ENCODE measurements at regions not wholly inside any gene's neighbourhood (a gene's known extent, or its start where the extent isn't known, plus 50 kb on each side); places are given as distances from the start of the nearest gene placed in this dataset.

- Histone ChIP-seq H3K4me1 (peaks cover 0 to 4% (median 0%) of the 10 kb centered on the region in 3 donors), H3K4me3 (no peak overlapping the region), H3K9me3 (no peaks in the 10 kb centered on the region), H3K27ac (peak overlapping the region in 1 of 4 donors; percentile 3), H3K36me3 (no peaks in the 10 kb centered on the region), H3K27me3 (no peaks in the 10 kb centered on the region)
- TF ChIP-seq EP300 (IDR thresholded peaks at IDR 0.05) (no peak), POLR2A (IDR thresholded peaks at IDR 0.05) (no peak), POLR2AphosphoS5 (IDR thresholded peaks at IDR 0.05) (no peak)
- TF ChIP-seq, protein P1, sequence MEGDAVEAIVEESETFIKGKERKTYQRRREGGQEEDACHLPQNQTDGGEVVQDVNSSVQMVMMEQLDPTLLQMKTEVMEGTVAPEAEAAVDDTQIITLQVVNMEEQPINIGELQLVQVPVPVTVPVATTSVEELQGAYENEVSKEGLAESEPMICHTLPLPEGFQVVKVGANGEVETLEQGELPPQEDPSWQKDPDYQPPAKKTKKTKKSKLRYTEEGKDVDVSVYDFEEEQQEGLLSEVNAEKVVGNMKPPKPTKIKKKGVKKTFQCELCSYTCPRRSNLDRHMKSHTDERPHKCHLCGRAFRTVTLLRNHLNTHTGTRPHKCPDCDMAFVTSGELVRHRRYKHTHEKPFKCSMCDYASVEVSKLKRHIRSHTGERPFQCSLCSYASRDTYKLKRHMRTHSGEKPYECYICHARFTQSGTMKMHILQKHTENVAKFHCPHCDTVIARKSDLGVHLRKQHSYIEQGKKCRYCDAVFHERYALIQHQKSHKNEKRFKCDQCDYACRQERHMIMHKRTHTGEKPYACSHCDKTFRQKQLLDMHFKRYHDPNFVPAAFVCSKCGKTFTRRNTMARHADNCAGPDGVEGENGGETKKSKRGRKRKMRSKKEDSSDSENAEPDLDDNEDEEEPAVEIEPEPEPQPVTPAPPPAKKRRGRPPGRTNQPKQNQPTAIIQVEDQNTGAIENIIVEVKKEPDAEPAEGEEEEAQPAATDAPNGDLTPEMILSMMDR (IDR thresholded peaks at IDR 0.05) = no peak
- WGBS, 2 donors (ENCODE audit: low coverage in 1 of 2) = 20 to 71% methylated on average over 1 of the region's 1 CpG
- no peak for ATAC-seq
Observed at GRCh38 chr12:90015228-90015627, 306.6 kb upstream of the ATP2B1 start.

- H3K4me1 ChIP-seq = peaks cover 0 to 4% (median 0%) of the 10 kb centered on the region in 3 donors
- H3K4me3 ChIP-seq = no peak overlapping the region
- no peak for ATAC-seq
- no peaks in the 10 kb centered on the region for H3K9me3 ChIP-seq
- H3K27me3 ChIP-seq = no peaks in the 10 kb centered on the region
- no peak for TF ChIP-seq POLR2AphosphoS5 (IDR thresholded peaks at IDR 0.05)
- no peak for TF ChIP-seq POLR2A (IDR thresholded peaks at IDR 0.05)
- no peak for TF ChIP-seq EP300 (IDR thresholded peaks at IDR 0.05)
- TF ChIP-seq, protein P1 (IDR thresholded peaks at IDR 0.05) = no peak
- H3K27ac ChIP-seq = no peak overlapping the region
- H3K36me3 ChIP-seq = no peaks in the 10 kb centered on the region
Observed at GRCh38 chr12:90013409-90013808, 304.8 kb upstream of the ATP2B1 start.

DNA sequence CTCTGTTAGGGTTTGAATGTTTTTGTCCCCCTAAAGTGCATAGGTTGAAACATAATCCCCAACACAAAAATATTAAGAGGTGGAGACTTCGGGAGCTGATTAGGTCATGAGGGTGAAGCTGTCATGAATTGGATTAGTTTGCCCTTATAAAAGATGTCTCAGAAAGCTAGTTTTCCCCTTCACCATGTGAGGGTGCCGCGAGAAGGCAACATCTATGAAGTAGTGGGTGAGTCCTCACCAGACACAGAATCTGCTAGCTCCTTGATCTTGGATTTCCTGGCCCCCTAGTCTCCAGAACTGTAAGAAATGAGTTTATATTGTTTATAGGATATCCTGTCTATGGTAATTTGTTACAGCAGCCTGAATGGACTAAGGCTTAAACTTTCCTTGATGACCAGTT is 301.5 kb upstream of the ATP2B1 start:
- H3K4me3 ChIP-seq = no peak overlapping the region
- no peaks in the 10 kb centered on the region for H3K36me3 ChIP-seq
- ATAC-seq = no peak
- no peaks in the 10 kb centered on the region for H3K9me3 ChIP-seq
- H3K27me3 ChIP-seq = no peaks in the 10 kb centered on the region
- WGBS, 2 donors (ENCODE audit: low coverage in 1 of 2) = 72 to 96% methylated on average over 3 of the region's 3 CpGs
- no peak overlapping the region for H3K27ac ChIP-seq
- H3K4me1 ChIP-seq = peaks cover 0 to 4% (median 0%) of the 10 kb centered on the region in 3 donors
- TF ChIP-seq POLR2AphosphoS5 (IDR thresholded peaks at IDR 0.05) (no peak), EP300 (IDR thresholded peaks at IDR 0.05) (no peak), POLR2A (IDR thresholded peaks at IDR 0.05) (no peak)
- TF ChIP-seq, protein P1 (IDR thresholded peaks at IDR 0.05) = no peak

- Histone ChIP-seq H3K4me1 (peaks cover 0 to 4% (median 1%) of the 10 kb centered on the region in 3 donors), H3K4me3 (no peak overlapping the region), H3K27ac (no peak overlapping the region), H3K36me3 (no peaks in the 10 kb centered on the region), H3K27me3 (no peaks in the 10 kb centered on the region), H3K9me3 (no peaks in the 10 kb centered on the region)
- ATAC-seq = no peak
- 52 to 74% methylated on average over 2 to 3 of the region's 3 CpGs for WGBS, 2 donors (ENCODE audit: low coverage in 1 of 2)
- TF ChIP-seq POLR2A (IDR thresholded peaks at IDR 0.05) = no peak
- no peak for TF ChIP-seq POLR2AphosphoS5 (IDR thresholded peaks at IDR 0.05)
- TF ChIP-seq, protein P1 (IDR thresholded peaks at IDR 0.05) = no peak
- no peak for TF ChIP-seq EP300 (IDR thresholded peaks at IDR 0.05)
Observed at GRCh38 chr12:90008277-90008676, 299.6 kb upstream of the ATP2B1 start.

DNA sequence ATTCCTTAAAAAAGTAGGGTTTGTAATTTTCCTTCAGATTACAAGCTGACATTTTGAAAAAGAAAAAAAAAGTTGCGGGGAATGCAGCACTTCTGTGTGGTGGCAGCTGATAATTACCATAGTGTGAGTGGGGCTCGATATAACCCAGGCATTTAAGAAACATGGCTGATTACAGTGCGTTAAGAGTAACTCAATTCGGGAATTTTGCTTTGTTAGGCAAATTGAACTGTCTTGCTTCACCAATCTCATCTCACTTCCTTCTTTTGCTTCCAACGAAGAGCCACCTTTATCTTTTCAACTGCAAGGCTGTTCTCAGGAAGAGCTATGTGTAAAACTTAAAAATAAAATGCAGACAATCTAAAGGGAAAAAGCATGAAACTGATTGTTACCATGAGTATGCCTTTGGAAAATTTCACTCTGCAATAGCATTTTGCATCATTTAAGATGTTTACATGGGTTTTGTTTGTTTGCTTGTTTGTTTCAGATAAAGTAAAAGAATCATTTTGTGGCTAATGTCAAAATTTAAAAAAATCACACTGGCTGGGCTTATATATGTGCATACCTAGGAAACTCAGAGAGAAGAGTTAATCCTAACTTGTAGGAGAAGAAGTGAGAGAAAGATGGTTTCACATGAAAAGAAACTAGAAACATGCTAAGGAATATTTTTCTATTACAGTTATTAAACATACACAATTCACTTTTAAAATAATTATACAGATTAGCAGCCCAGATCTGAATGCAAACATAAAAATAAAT is 295.9 kb upstream of the ATP2B1 start:
- 39 to 43% methylated on average over 5 of the region's 5 CpGs for WGBS, 2 donors (ENCODE audit: low coverage in 1 of 2)
- peaks cover 0 to 4% (median 3%) of the 10 kb centered on the region in 3 donors for H3K4me1 ChIP-seq
- H3K9me3 ChIP-seq = no peaks in the 10 kb centered on the region
- H3K36me3 ChIP-seq = no peaks in the 10 kb centered on the region
- H3K4me3 ChIP-seq = no peak overlapping the region
- H3K27ac ChIP-seq = no peak overlapping the region
- ATAC-seq = no peak
- TF ChIP-seq POLR2AphosphoS5 (IDR thresholded peaks at IDR 0.05) (no peak), POLR2A (IDR thresholded peaks at IDR 0.05) (no peak), EP300 (IDR thresholded peaks at IDR 0.05) (no peak)
- TF ChIP-seq, protein P1 (IDR thresholded peaks at IDR 0.05) = no peak
- no peaks in the 10 kb centered on the region for H3K27me3 ChIP-seq

All from gastroesophageal sphincter (tissue), 4 donors.